Stimulated activated CD8-positive, alpha-beta memory T cell treated with anti-CD3 and anti-CD28 coated beads, Interleukin-2, amount 100 ng/mL, for 48 hours (primary cell): ENCODE measurements at regions not wholly inside any gene's neighbourhood (a gene's known extent, or its start where the extent isn't known, plus 50 kb on each side); places are given as distances from the start of the nearest gene placed in this dataset.
"Not testable (repeated sequence)": the region's sequence is repeated elsewhere in the genome, so short reads cannot be mapped to it uniquely, and the experiment has no call there.

Experiments used
- DNase-seq, 2 donors: peaks; one replicate each; pipeline ENCODE4 v3.0.0-alpha.2; 2020; ENCODE audit warnings: low read depth in 2 of 2

- no peak for DNase-seq
These were observed 990.5 kb downstream of the TBL1XR1 start for GRCh38 chr3:176206809-176207208.

- DNase-seq, result no peak
These were observed 994.6 kb downstream of the TBL1XR1 start for GRCh38 chr3:176202652-176203051.

- no peak for DNase-seq
These were observed 1004.1 kb downstream of the TBL1XR1 start for GRCh38 chr3:176193032-176193730.

- no peak for DNase-seq
These were observed 1006.5 kb downstream of the TBL1XR1 start for GRCh38 chr3:176190755-176191154.

- DNase-seq, result no peak
These were observed 1014.1 kb downstream of the TBL1XR1 start for GRCh38 chr3:176183181-176183580.

GRCh38 chr3:176174060-176174459 lies 1023.2 kb downstream of the TBL1XR1 start:
- no peak for DNase-seq

GRCh38 chr3:176172492-176172891 lies 1024.8 kb downstream of the TBL1XR1 start:
- DNase-seq, result no peak

GRCh38 chr3:176167272-176167671 lies 1030.0 kb downstream of the TBL1XR1 start:
- DNase-seq, result no peak

- no peak for DNase-seq
These were observed 1036.3 kb downstream of the TBL1XR1 start for GRCh38 chr3:176160997-176161396.

- DNase-seq, result no peak
These were observed 1037.5 kb downstream of the TBL1XR1 start for GRCh38 chr3:176159796-176160195.

- no peak for DNase-seq
These were observed 1042.3 kb downstream of the TBL1XR1 start for GRCh38 chr3:176155012-176155411.

GRCh38 chr3:176149567-176149966 lies 1047.7 kb downstream of the TBL1XR1 start:
- no peak for DNase-seq

GRCh38 chr3:176147251-176147650 lies 1050.0 kb downstream of the TBL1XR1 start:
- DNase-seq, result no peak

GRCh38 chr3:176141837-176142236 lies 1055.4 kb downstream of the TBL1XR1 start:
- no peak for DNase-seq

GRCh38 chr3:176120507-176120906 lies 1076.8 kb downstream of the TBL1XR1 start:
- no peak for DNase-seq

- no peak for DNase-seq
These were observed 1077.5 kb downstream of the TBL1XR1 start for GRCh38 chr3:176119826-176120225.

- no peak for DNase-seq
These were observed 1090.9 kb downstream of the TBL1XR1 start for GRCh38 chr3:176106380-176106779.

GRCh38 chr3:176097027-176097426 lies 1100.3 kb downstream of the TBL1XR1 start:
- no peak for DNase-seq

GRCh38 chr3:176093892-176094291 lies 1103.4 kb downstream of the TBL1XR1 start:
- not testable (repeated sequence) for DNase-seq

GRCh38 chr3:176090727-176091126 lies 1106.6 kb downstream of the TBL1XR1 start:
- DNase-seq, result no peak

- DNase-seq, result no peak
These were observed 1108.3 kb downstream of the TBL1XR1 start for GRCh38 chr3:176088962-176089383.

GRCh38 chr3:176087066-176087697 lies 1110.1 kb downstream of the TBL1XR1 start:
- no peak for DNase-seq

GRCh38 chr3:176079785-176080184 lies 1117.5 kb downstream of the TBL1XR1 start:
- no peak for DNase-seq

GRCh38 chr3:176078906-176079305 lies 1118.4 kb downstream of the TBL1XR1 start:
- DNase-seq, result no peak
